ENCODE measurements at regions not wholly inside any gene's neighbourhood (a gene's known extent, or its start where the extent isn't known, plus 50 kb on each side); places are given as distances from the start of the nearest gene placed in this dataset.

GRCh38 chr4:173669460-173670179, 139.6 kb upstream of the HAND2 start:
- Histone ChIP-seq H3K27me3 (ENCODE audit: insufficient read depth, low read length) (no peaks in the 10 kb centered on the region), H3K79me2 (ENCODE audit: insufficient read depth, low read length) (no peaks in the 10 kb centered on the region), H3K4me2 (ENCODE audit: insufficient read depth, low read length) (no peak overlapping the region), H3K36me3 (ENCODE audit: insufficient read depth, low read length) (no peaks in the 10 kb centered on the region), H3K4me3 (ENCODE audit: insufficient read depth, low read length) (no peak overlapping the region), H3K27ac (ENCODE audit: low read depth, low read length) (no peak overlapping the region), H3K9me3 (ENCODE audit: low read depth, low read length) (no peaks in the 10 kb centered on the region), H4K20me1 (ENCODE audit: insufficient read depth, low read length) (no peaks in the 10 kb centered on the region), H3K4me1 (ENCODE audit: insufficient read depth, low read length) (no peaks in the 10 kb centered on the region), H2AFZ (ENCODE audit: low read length) (no peak overlapping the region)
- DNase-seq (ENCODE audit: insufficient read length, low spot score, missing footprints): no peak
- TF ChIP-seq, protein P1, sequence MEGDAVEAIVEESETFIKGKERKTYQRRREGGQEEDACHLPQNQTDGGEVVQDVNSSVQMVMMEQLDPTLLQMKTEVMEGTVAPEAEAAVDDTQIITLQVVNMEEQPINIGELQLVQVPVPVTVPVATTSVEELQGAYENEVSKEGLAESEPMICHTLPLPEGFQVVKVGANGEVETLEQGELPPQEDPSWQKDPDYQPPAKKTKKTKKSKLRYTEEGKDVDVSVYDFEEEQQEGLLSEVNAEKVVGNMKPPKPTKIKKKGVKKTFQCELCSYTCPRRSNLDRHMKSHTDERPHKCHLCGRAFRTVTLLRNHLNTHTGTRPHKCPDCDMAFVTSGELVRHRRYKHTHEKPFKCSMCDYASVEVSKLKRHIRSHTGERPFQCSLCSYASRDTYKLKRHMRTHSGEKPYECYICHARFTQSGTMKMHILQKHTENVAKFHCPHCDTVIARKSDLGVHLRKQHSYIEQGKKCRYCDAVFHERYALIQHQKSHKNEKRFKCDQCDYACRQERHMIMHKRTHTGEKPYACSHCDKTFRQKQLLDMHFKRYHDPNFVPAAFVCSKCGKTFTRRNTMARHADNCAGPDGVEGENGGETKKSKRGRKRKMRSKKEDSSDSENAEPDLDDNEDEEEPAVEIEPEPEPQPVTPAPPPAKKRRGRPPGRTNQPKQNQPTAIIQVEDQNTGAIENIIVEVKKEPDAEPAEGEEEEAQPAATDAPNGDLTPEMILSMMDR (IDR thresholded peaks at IDR 0.05; ENCODE audit: extremely low read depth, low read depth, low read length): no peak

DNA sequence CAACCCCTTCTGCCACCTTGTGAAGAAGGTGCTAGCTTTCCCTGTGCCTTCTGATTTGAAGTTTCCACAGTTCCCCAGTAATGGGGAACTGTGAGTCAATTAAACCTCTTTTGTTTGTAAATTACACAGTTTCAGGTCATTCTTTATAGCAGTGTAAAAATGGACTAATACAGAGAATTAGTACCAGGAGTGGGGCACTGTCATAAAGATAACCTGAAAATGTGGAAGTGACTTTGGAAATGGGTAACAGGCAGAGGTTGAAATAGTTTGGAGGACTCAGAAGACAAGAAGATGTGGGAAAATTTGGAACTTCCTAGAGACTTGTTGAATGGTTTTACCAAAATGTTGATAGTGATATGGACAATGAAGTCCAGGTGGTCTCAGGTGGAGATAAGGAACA, 131.0 kb upstream of the HAND2 start:
- no peaks in the 10 kb centered on the region for H3K36me3 ChIP-seq (ENCODE audit: insufficient read depth, low read length)
- H4K20me1 ChIP-seq (ENCODE audit: insufficient read depth, low read length): no peaks in the 10 kb centered on the region
- H3K27me3 ChIP-seq (ENCODE audit: insufficient read depth, low read length): no peaks in the 10 kb centered on the region
- no peaks in the 10 kb centered on the region for H3K79me2 ChIP-seq (ENCODE audit: insufficient read depth, low read length)
- H2AFZ ChIP-seq (ENCODE audit: low read length): no peak overlapping the region
- no peaks in the 10 kb centered on the region for H3K4me1 ChIP-seq (ENCODE audit: insufficient read depth, low read length)
- DNase-seq (ENCODE audit: insufficient read length, low spot score, missing footprints): no peak
- TF ChIP-seq, protein P1 (IDR thresholded peaks at IDR 0.05; ENCODE audit: extremely low read depth, low read depth, low read length): no peak
- no peaks in the 10 kb centered on the region for H3K9me3 ChIP-seq (ENCODE audit: low read depth, low read length)
- no peak overlapping the region for H3K4me2 ChIP-seq (ENCODE audit: insufficient read depth, low read length)
- H3K4me3 ChIP-seq (ENCODE audit: insufficient read depth, low read length): no peak overlapping the region
- H3K27ac ChIP-seq (ENCODE audit: low read depth, low read length): no peak overlapping the region

GRCh38 chr4:173656898-173657297, 126.9 kb upstream of the HAND2 start:
- no peaks in the 10 kb centered on the region for H3K27me3 ChIP-seq (ENCODE audit: insufficient read depth, low read length)
- H3K79me2 ChIP-seq (ENCODE audit: insufficient read depth, low read length): no peaks in the 10 kb centered on the region
- no peak overlapping the region for H3K27ac ChIP-seq (ENCODE audit: low read depth, low read length)
- no peaks in the 10 kb centered on the region for H3K4me1 ChIP-seq (ENCODE audit: insufficient read depth, low read length)
- DNase-seq (ENCODE audit: insufficient read length, low spot score, missing footprints): no peak
- H3K36me3 ChIP-seq (ENCODE audit: insufficient read depth, low read length): no peaks in the 10 kb centered on the region
- no peak overlapping the region for H3K4me3 ChIP-seq (ENCODE audit: insufficient read depth, low read length)
- no peak overlapping the region for H3K4me2 ChIP-seq (ENCODE audit: insufficient read depth, low read length)
- H2AFZ ChIP-seq (ENCODE audit: low read length): no peak overlapping the region
- H3K9me3 ChIP-seq (ENCODE audit: low read depth, low read length): no peaks in the 10 kb centered on the region
- H4K20me1 ChIP-seq (ENCODE audit: insufficient read depth, low read length): no peaks in the 10 kb centered on the region
- TF ChIP-seq, protein P1 (IDR thresholded peaks at IDR 0.05; ENCODE audit: extremely low read depth, low read depth, low read length): no peak

GRCh38 chr4:173652283-173652931, 122.4 kb upstream of the HAND2 start:
- TF ChIP-seq, protein P1 (IDR thresholded peaks at IDR 0.05; ENCODE audit: extremely low read depth, low read depth, low read length): no peak
- H2AFZ ChIP-seq (ENCODE audit: low read length): no peak overlapping the region
- no peaks in the 10 kb centered on the region for H3K27me3 ChIP-seq (ENCODE audit: insufficient read depth, low read length)
- no peak for DNase-seq (ENCODE audit: insufficient read length, low spot score, missing footprints)
- H4K20me1 ChIP-seq (ENCODE audit: insufficient read depth, low read length): no peaks in the 10 kb centered on the region
- no peak overlapping the region for H3K4me2 ChIP-seq (ENCODE audit: insufficient read depth, low read length)
- H3K9me3 ChIP-seq (ENCODE audit: low read depth, low read length): no peaks in the 10 kb centered on the region
- H3K4me1 ChIP-seq (ENCODE audit: insufficient read depth, low read length): no peaks in the 10 kb centered on the region
- H3K79me2 ChIP-seq (ENCODE audit: insufficient read depth, low read length): no peaks in the 10 kb centered on the region
- no peak overlapping the region for H3K27ac ChIP-seq (ENCODE audit: low read depth, low read length)
- H3K4me3 ChIP-seq (ENCODE audit: insufficient read depth, low read length): no peak overlapping the region
- H3K36me3 ChIP-seq (ENCODE audit: insufficient read depth, low read length): no peaks in the 10 kb centered on the region
